SH-SY5Y (cell line): ENCODE measurements at regions not wholly inside any gene's neighbourhood (a gene's known extent, or its start where the extent isn't known, plus 50 kb on each side); places are given as distances from the start of the nearest gene placed in this dataset.

Source experiments
- GATA2 ChIP-seq: IDR thresholded peaks from 2 replicates; pipeline ENCODE4 v1.6.1; 2011; ENCODE audit warnings: mild to moderate bottlenecking, low read depth, low read length
- GATA3 ChIP-seq: IDR thresholded peaks from 2 replicates; pipeline ENCODE4 v1.6.1; 2011; ENCODE audit warnings: low read depth, mild to moderate bottlenecking, low read length, moderate library complexity

- TF ChIP-seq GATA3 = no peak
- no peak for TF ChIP-seq GATA2
These were observed 226.9 kb downstream of the TMEM38B start for GRCh38 chr9:105921057-105921726.

- TF ChIP-seq GATA3 = no peak
- no peak for TF ChIP-seq GATA2
These were observed 234.1 kb downstream of the TMEM38B start for GRCh38 chr9:105928416-105928815.

- TF ChIP-seq GATA3 = no peak
- TF ChIP-seq GATA2 = no peak
These were observed 235.8 kb downstream of the TMEM38B start for GRCh38 chr9:105930011-105930627.

GRCh38 chr9:105932276-105932675 is 237.9 kb downstream of the TMEM38B start:
- TF ChIP-seq GATA2 (no peak), GATA3 (no peak)

- TF ChIP-seq GATA3 (no peak), GATA2 (no peak)
These were observed 256.1 kb downstream of the TMEM38B start for GRCh38 chr9:105950448-105950847.

- TF ChIP-seq GATA3 = no peak
- TF ChIP-seq GATA2 = no peak
These were observed 256.6 kb downstream of the TMEM38B start for GRCh38 chr9:105950894-105951293.

- no peak for TF ChIP-seq GATA3
These were observed 260.2 kb downstream of the TMEM38B start for GRCh38 chr9:105954517-105954916.

GRCh38 chr9:105957830-105958229 is 263.5 kb downstream of the TMEM38B start:
- TF ChIP-seq GATA3 (no peak), GATA2 (no peak)

- no peak for TF ChIP-seq GATA2
- no peak for TF ChIP-seq GATA3
These were observed 264.2 kb downstream of the TMEM38B start for GRCh38 chr9:105958587-105958986.

- TF ChIP-seq GATA3 = no peak
These were observed 265.2 kb downstream of the TMEM38B start for GRCh38 chr9:105959531-105959930.

- no peak for TF ChIP-seq GATA3
- no peak for TF ChIP-seq GATA2
These were observed 269.2 kb downstream of the TMEM38B start for GRCh38 chr9:105963343-105964099.

GRCh38 chr9:105964156-105964555 is 269.8 kb downstream of the TMEM38B start:
- TF ChIP-seq GATA2 = no peak
- no peak for TF ChIP-seq GATA3

GRCh38 chr9:105966834-105967233 is 272.5 kb downstream of the TMEM38B start:
- TF ChIP-seq GATA3 (no peak), GATA2 (no peak)

- TF ChIP-seq GATA2 (no peak), GATA3 (no peak)
These were observed 272.9 kb downstream of the TMEM38B start for GRCh38 chr9:105967248-105967647.

- TF ChIP-seq GATA2 (no peak), GATA3 (no peak)
These were observed 273.5 kb downstream of the TMEM38B start for GRCh38 chr9:105967797-105968196.
